Stimulated activated CD8-positive, alpha-beta memory T cell treated with anti-CD3 and anti-CD28 coated beads, Interleukin-4, amount 100 ng/mL, for 24 hours (primary cell): ENCODE measurements at regions not wholly inside any gene's neighbourhood (a gene's known extent, or its start where the extent isn't known, plus 50 kb on each side); places are given as distances from the start of the nearest gene placed in this dataset.

Experiments
- DNase-seq: peaks from one replicate; pipeline ENCODE4 v3.0.0-alpha.2; 2020; ENCODE audit warnings: low read depth

DNA sequence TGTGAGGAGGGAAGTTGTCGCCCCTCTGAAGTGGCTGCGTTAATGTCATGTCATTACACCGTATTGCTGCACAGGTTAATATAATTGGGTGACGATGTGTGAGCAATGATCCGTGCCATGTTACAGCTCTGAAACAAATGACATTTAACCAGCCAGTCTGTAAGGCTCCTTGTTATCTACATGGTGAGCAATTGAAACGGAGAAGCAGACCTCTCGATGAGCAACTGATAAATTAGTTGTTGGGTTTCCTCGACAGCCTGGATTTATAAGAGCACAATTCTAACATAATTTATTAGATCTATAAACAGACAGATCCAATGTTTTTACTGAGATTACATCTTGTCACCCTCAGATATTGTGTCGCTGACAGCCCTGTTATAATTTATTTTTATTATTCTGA lies 49.9 kb upstream of the MAFB start:
- no peak for DNase-seq

DNA sequence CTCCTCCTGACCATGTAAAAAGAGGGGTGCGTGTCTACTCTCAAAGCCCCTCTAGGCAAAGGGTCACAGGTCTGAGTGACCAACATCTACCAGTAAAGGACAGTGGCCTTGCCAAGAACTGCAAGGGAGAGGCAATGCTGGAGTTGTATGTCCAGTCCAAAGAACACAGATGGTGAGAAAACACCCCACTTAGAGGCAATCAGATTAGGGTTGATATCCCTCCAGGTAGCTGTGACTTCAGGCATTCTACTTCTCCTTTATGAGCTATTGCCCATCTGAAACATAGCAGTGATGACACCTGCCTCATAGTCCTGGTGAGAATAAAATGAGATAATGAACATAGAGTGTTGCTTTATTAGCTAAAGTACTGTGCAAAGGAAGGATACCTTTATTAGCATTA lies 50.8 kb upstream of the MAFB start:
- no peak for DNase-seq

DNA sequence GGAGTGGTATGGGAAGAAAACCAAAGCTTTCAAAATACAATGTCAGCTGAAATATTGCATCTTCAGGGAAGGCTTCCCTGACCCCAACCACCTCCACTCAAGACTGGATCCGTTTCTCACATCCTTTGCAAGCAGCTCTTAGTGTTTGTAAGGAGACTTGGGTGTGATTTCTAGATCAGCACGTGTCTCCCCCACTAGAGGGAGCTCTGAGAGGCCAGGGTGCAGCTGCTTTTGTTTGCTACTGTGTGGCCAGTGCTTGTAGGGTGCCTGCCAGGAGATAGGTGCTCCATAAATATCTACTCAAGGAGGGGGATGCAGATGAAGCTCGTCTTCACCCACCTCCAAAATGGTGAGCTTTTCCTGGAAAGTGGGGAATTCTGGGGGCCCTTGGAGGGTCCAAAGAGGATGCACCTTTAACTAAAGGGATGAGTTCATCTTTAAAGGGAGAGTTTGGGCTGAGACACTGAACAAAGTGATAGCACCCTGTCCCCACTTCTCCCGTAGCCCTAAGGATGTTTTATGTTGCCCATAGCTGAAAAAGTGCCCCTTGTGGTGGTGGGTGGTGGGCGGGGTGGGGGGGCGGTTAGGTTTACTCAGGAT lies 52.6 kb upstream of the MAFB start:
- DNase-seq: peak; percentile 1

DNA sequence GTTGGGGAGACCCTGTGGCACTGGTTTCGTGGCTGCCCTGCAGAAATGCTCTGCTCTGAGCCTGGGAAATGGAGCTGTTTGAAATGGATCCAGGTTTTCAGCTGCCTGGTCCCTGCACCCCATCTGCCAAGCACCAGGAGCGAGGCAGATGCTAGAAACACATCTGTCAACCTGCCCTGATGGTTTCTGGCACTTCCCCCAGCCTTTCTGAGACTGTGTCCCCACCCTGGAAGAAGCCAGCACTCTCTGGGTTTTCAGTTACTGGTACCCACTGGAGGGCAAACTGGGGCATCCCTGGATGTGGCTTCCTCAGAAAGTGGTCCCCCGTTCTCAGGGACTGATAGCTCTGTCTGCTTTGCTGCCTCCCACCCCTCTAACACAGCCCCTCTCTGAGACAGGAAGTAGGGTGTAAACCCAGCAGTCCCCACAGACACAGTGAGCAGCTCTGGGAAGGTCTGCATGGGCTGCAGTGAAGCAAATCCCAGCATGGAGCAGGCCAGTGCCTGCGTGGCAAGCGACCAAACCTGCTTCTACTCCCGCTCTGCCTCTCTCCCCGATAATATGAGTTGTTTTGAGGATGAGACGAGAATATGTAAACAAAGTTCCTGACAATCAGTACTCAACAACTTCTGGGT lies 54.2 kb upstream of the MAFB start:
- DNase-seq: no peak

DNA sequence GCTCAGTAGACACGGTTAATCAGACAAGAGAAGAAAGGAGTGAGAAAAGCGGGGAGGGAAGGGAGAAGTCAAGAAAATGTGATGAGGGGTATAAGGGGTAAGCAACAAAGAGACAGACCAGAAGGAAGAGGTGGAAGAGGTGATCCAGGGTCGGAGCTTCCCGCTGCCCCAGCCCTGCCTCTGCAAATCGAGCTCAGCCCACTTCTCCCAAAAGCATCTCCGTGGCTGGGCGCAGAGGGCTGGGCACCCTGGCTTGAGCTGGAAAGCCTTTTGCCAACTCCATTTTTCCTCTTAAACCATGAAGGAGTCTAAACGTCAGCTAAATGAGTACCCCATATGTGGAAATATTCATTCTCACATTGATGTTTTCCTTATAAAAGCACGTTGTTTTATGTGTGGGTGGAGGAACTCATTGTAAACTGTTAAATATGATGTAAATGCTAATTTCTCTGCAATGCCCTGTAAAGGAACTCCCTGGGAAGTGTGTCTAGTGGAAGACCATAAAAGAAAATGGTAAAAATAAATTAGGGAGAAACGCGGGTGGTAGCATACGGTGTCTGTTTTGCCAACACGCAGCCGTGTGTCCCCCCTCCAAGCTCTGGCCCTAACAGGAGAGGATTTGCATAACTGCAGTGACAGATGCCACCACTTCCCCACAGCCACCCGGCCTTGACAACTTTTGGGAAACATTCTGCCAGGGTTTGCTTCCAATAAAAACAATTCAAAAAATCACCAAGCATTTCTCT lies 55.2 kb upstream of the MAFB start:
- DNase-seq: no peak

DNA sequence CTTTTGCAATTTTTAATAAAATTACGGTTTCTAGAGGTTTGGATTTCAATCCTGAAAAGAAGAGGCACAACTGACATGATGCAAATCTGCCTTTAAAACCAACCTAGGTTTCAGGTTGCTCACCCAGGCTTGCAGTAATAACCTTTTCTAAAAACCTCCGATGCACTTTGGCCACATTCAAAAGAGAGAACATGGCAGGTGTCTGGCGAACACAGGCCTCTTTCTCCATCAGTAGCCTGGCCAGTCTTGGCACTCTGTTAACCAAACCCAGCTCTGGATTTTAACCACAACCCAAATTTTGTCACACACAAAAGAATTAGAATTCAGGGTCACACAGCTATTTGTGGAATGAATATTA lies 55.8 kb upstream of the MAFB start:
- no peak for DNase-seq

DNA sequence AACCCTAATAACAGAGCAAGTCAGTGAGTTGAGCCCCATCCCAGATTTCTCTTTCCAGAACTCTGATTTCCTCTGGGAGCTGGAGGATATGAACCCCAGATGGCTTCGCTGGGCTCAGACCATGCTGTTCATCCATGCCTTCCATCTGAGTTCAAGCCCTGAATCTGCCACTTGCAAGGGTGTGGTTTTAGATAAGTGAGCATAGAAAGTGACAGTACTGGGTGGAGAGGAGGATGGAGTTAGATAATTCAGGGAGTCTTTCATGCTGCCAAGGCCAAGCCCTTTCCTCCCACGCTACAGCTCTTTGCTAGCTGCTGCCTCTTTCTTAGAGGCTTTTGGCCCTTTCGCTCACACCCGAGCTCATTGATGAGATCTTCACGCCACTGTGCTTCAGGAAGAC lies 57.2 kb upstream of the MAFB start:
- no peak for DNase-seq

DNA sequence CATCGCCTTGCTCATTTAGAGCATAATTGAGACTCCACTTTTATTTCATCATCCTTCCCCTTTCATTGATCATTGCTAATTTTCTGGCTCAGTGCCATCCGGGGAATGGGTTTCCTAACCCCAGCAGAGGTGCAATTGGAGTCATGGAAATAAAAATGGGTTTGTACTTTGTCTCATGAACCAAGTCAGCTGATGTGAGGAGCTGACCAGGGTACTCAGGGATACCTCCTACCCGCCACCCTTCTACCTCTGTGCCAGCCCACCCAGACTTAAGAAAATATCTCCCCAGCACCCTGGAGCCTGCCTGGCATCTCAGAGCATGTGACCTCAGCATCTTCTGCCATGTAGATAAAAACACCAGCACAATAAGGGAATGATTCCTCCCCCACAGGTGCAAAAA lies 59.1 kb upstream of the MAFB start:
- no peak for DNase-seq

DNA sequence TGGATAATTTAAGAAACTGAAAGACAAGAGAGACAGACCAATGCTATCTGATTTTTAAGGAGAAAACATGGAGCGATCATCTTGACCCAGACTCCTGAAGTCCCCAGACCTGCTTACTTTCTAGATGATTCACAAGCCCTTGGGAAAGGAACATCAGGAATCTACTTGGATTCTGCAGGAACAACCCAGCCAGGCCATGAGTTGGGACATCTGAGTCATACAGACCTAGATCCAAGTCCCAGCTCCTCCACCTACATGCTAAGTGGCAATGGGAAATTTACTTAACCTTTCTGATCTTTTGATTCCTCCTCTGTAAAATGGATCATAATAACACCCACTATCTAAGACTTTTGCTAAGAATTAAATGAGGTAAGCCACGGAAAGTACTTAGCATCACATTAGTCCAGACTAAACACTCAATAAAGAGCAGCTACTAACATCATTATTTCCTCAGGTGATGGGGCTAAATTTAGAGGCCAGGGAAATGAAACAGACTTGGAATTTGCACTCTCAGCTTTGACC lies 61.0 kb upstream of the MAFB start:
- no peak for DNase-seq

DNA sequence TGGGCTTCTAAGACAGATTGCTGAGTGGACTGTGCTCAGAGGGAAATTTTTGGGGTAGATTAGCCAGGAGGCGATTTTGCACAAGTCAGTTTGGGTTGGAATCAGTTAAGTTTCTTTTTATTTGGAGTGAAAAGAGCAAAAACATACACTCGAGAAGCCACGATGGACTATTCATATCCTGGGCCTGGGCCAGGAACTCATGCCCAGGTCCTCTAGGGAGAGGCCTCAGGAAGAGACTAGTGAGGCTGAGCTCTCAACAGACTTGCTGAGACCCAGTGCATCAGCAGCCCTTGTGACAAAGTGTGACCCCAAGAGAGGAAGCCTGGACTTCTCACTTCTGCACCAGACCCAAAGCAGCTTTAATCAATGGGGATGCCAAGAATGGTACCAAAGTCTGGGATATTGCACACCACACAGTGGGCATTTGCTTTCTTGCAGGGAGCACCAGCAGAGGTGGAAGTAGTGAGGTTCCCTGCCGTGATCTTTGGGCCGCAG lies 61.6 kb upstream of the MAFB start:
- no peak for DNase-seq

DNA sequence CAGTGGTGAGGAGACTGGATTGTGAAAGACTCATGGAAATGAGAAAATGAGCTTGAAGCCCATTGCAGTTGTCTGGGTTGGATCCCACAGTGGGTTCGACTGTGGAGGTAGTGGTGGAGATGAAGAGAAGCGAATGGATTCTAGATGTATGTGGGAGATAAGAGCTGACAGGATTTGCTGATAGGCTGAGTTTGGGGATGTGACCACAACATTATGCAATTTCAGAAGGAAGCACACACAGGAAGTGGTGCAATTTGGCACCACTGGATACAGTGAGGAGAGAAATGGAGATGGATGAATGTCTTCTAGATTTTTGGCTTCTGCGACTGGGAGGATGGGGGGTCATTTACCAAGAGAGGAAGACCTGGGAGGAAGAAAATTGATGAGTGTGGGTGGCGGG lies 64.4 kb upstream of the MAFB start:
- no peak for DNase-seq

DNA sequence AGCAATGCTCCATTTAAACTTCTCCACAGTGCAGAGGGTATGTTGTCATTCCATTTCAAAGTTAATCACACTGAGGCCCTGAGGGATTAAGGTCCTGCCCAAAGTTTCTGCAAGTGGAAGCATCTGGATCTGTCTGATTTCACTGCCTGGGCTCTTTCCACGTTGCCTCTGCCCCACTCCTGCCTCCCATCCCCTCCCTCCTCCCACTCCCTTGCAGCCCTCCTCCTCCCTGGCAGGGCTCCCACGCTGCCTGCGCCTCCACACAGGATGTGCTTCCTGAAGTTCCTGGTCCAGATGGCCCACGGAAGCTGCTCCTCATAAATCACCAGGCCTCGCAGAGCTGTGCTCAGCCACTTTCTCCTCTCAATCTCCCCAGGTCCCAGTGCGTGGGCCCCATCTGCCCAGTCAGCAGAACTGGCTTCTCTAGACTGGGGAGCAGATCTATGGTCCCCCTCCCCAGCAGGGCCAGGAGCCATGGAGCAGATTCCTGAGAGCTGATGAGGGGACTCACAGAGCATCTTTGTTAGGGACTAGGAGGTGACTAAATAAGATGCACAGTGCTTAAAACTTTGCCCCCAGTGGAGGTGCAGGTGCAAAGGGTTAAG lies 65.4 kb upstream of the MAFB start:
- DNase-seq: no peak

DNA sequence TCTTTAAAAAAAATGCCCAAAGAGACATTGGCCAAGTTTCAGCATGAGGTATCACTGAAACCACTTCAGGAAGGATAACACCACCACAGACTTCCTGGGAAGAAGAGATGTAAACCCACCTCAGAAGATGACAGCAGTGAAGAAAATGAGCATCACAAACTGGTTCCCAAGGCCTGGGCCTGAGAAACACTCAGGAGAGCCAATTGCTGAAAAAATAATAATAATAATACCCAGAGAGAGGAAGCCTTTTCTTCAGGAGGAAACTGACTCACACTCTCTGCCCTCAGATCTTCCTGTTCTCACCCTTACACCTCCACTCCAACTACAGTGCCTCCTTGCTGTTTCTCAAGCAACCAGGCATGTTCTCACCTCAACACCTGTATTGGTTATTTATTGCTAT lies 68.1 kb upstream of the MAFB start:
- DNase-seq: no peak

DNA sequence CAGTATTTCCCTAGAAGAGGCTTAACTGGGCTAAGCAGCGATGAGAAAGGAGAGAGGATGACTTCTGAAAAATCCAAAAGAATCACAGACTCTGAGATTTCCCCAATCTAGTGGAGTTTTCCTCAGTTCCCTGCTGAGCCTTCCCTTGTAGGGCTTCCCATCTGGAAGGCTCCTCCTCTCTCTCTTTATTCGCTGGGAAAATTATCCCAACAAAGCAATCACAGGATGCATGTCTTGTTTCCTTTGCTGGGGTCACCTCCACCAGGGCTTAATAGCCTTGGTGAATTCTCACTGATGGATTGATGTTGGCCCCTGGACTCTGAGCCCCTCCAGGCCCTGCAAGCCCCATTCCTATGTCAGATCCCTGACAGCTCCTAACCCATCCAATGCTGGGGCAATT lies 69.8 kb upstream of the MAFB start:
- no peak for DNase-seq

DNA sequence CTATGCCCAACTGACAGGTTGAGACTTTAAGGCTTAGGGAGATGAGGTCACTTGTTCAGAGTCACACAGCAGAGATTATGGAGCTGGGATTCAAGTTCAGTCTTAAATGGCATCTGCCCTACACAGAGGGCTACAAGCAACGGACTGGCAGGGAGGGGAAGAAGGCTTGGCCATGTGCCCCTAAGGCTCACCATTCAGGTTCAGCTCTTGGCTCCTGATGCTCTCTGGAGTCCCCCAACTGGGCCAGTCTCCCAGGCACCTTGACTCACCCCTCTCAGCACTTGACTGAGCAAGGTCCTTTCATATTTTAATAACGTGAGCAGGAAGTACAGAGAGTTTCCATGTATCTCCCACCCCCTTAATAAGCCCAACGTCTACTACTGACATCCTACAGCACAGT lies 71.4 kb upstream of the MAFB start:
- no peak for DNase-seq

DNA sequence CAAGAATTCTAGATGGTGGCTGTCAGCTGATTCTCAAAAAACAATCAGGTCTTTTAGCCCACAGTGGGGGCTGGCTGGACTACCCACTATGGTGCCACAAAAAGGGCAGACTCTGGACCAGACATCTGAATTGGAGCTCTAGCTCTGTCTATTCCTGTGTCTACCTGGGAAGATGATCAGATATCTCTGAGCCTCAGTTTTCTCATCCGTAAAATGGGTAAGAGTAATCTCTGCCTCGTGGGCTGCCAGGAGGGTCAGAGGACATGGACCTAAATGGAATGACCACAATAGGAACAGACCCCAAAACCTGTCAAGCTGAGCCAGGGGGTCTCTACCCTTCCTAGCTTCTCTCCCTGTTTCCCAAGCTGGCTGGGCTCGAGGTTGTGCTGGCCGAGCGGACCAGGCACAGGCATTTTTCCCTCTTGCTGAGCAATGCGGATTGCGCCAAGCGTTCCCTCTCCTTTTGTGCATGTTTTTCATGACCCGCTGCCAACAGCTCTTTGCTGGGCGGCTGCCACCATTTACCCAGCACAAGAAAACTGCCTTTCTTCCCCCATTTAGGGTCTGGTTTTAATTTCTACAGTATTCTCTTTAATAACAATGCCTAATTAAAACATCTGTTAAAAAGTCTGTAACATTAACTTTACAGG lies 74.7 kb upstream of the MAFB start:
- no peak for DNase-seq

DNA sequence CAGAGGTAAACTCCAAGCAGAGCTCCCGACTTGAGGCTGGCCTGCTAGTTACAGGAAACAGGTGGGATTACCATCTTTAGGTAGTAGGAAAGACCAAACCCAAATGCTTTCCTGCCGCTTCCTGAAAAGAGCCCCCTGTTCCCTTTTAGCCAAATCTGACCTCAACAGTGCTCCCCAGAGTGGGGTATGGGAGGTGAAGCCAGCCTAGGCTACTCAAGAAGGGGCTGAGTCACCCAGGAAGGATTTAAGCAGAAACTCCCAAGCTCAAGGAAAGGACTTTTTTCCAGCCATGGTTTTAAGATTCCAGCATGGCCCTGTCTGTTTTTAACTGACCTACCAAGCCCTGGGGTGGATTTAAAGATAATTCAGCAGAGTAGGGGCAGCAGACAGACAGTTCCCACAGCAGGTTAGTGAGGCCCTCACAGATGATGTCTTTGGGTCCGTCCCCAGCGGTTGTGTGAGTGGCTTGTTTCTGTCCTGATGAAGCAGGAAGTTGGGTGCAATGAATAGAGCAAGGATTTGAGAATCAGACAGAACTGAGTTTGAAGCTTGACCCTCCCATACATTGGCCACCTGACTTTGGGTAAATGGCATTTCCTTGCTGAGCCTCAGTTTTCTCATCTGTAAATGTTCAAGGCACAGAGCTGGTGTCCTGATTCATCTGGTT lies 76.9 kb upstream of the MAFB start:
- no peak for DNase-seq

DNA sequence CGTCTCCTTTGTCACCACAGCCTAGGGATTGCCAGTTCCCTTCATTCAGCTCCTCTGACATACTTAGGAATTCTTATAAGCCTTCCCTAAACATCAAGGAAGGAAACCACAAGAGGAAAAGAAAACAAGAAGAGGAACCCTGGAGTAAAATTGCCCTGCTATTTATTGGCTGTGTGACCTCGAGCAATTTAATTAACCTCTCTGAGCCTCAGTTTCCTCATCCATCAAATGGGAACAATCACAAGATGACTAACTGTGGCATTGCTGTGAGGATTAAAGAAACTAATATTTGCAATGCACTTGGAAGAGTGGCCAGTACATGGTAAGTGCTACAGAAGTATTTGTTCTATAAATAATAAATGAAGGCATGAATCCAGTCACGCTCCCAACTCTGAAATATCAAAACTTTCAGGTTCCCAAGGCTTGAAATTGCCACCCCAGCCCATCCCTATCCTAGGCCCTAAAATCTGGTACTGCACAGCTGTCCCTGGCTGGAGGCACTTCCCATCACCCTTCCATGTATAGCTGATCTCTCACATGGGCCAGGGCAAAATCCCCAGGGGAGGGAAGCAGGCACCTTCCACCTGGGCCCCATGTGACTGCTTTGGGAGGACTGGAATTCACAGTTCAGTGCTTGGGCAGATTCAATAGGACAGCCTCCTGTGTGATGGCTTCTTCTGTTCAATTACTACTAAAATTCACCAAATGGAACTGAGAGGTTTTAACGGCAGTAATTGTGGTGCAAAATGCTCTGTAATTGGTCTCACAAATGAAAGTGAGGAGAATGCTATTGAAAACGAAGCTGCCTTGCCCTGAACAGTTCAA lies 78.0 kb upstream of the MAFB start:
- no peak for DNase-seq

DNA sequence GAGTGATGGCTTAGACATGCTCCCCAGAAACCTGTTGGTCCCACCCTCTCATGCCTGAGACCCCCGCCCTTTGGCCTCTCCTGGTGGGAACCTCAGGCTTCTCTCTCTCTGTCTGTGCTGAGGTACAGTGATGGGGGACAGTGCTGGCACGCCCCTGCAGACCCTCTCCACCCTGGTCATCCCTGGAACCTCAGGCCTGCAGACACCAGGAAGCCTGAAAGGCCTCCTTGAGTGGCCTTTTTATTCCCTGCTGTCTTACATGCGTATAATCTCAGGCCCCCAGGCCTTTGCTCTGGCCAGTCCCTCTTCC lies 78.5 kb upstream of the MAFB start:
- DNase-seq: no peak

DNA sequence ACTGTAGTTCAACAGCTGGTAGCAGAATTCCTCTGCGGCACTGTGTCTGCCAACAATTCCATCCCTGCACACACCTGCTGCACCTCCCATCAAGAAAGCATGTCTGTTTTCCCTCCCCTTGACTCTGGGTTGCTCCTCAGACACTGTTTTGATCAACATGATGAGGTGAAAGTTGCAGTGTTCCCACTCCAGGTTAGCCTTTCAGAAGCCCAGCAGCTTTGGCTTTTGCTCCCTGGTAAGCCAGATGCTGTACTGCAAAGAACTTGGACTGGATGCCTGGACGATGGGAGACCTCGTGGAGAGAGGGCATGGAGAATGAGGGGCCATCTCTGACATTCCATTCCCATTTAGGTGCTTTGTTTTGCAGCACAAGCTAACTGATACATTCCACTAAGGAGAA lies 79.1 kb upstream of the MAFB start:
- no peak for DNase-seq

DNA sequence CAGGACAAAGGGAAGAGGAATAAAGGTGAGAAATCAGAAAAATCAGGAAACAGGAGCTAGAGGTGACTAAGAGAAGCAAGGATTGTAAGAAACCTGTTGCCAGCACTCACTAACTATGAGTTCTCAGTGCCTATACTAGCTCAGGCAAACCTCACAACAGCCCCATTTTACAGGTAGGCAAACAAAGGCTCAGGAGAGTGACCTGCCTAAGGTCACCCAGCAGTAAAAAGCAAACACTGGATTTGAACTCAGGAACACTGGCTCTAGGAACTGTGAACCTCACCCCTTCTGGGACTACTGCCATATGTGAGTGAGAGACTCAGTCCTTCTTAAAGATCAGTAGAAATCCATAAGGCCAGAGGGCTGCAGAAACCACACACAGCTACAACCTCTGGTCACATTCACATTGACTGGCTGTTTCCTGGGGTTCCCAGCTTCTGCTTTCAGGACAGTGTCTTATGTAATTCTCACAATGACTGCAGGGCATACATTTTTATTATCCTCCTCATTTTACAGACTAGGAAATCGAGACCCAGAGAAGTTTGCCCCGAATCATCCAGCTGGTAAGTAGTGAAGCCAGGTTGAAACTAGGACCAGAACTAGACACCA lies 80.7 kb upstream of the MAFB start:
- no peak for DNase-seq
